Fibroblast of pulmonary artery (primary cell): ENCODE measurements at regions not wholly inside any gene's neighbourhood (a gene's known extent, or its start where the extent isn't known, plus 50 kb on each side); places are given as distances from the start of the nearest gene placed in this dataset.

Experiments used
- DNase-seq: peaks from one replicate; pipeline ENCODE4 v3.0.0-alpha.2; 2010; ENCODE audit warnings: low read depth
- H3K4me3 ChIP-seq: replicated peaks from 2 replicates; pipeline ENCODE4 v1.5.1; 2011; ENCODE audit warnings: low read depth, mild to moderate bottlenecking, control low read depth, low read length, moderate library complexity
- TF ChIP-seq, protein P1 (sequence below): IDR thresholded peaks from 2 replicates; pipeline ENCODE4 v1.5.1; 2011; ENCODE audit warnings: mild to moderate bottlenecking, control low read depth, low read length, inconsistent platforms; ENCODE audit errors: missing control alignments

DNA sequence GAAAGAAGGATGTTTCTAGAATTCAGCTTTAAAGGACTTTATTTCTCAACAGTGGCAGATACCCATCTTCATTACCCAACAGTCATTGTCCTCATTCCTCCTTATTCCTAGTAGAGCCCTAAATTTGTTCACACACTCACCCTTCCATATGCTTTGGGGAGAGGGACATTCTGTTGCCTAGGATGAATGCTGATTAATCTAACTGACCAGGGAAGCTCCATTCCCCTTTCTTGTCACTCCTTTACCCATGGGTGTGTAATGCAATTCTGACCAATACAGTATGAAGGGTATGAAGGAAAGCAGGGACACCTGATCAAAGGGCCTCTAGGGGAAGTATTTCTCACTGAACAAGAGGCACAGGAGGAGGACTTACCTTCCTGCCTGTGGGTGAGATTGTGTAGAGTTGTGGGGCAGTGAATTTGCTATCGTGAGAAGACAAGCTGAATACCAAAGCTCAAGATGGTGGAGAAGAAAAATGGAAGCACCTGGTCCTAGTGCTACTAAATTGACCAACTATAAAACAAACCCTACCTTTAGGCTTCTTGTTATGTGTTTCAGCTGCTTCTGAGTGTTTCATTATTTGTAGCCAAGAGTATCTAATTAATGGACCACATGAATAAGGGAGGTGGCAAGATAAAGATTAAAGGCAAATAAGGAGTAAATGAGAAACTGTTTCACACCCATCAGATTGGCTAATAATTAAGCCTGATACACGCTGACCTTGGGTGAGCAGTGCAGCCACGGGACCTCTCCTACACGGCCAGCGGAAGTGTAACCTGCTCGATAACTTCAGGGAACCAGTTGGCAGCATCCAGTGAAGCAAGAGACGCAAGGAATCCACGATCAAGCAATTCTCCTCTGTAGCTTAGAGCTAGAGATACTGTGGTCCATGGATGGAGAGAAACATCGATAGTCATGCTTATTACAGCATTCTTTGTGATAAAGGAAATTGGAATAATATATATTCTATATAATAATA, 202.3 kb downstream of the MYCN start:
- no peak overlapping the region for H3K4me3 ChIP-seq
- DNase-seq = no peak
- TF ChIP-seq, protein P1, sequence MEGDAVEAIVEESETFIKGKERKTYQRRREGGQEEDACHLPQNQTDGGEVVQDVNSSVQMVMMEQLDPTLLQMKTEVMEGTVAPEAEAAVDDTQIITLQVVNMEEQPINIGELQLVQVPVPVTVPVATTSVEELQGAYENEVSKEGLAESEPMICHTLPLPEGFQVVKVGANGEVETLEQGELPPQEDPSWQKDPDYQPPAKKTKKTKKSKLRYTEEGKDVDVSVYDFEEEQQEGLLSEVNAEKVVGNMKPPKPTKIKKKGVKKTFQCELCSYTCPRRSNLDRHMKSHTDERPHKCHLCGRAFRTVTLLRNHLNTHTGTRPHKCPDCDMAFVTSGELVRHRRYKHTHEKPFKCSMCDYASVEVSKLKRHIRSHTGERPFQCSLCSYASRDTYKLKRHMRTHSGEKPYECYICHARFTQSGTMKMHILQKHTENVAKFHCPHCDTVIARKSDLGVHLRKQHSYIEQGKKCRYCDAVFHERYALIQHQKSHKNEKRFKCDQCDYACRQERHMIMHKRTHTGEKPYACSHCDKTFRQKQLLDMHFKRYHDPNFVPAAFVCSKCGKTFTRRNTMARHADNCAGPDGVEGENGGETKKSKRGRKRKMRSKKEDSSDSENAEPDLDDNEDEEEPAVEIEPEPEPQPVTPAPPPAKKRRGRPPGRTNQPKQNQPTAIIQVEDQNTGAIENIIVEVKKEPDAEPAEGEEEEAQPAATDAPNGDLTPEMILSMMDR = no peak

DNA sequence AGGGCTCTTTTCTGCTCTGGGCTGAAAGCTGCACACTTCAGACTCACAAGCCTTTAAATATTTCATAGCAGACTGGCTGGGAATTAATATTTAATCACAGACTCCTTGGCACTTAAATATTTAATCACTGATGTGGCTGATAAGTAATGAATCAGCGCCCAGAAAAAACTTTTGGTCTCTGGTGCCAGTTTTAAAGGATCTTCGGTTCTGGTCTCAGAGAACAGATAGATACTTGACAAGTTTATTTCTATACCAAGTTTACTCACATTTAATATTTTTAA, 201.2 kb downstream of the MYCN start:
- H3K4me3 ChIP-seq = no peak overlapping the region
- no peak for DNase-seq
- TF ChIP-seq, protein P1 = no peak

DNA sequence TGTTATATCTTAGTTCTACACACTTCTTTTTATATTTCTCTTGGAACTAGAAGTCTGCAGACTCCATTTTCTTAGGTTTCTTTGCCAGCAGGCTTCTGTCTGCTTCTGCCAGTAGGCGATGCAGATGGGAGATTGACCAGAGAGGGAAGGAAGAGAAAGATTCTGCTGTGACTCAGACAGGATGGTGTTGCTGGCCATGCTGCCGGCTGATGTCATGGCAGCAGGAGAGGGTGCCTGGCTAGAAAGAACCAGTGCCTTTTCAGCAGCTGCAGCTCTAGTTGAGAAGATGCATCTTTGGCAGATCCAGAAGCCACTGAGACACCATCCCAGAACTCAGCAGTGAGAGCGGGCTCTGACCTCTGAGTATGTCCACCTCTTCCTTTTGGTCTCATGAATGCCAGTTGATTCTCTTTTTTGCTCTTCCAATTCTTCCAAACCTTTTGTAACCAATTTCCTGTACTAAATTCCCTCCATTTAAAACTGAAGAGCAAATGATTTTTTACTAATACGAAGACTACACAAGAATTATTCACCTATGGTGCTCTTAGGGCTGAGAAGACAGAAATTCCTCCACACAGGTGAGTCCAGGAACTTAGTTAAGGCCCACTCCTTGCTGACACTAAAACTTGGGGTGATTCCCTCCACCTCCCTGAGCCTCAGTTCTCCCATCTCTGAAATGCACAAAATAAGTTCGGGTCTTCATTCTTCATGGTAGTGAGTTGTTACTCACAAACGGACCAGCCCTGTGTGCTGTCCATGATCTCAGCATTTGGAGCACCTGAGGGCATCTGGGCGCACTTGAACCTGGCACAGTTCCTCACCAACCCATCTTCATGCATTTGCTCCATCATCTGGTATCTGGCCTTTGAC, 200.7 kb downstream of the MYCN start:
- DNase-seq = no peak
- H3K4me3 ChIP-seq = no peak overlapping the region
- TF ChIP-seq, protein P1 = no peak

DNA sequence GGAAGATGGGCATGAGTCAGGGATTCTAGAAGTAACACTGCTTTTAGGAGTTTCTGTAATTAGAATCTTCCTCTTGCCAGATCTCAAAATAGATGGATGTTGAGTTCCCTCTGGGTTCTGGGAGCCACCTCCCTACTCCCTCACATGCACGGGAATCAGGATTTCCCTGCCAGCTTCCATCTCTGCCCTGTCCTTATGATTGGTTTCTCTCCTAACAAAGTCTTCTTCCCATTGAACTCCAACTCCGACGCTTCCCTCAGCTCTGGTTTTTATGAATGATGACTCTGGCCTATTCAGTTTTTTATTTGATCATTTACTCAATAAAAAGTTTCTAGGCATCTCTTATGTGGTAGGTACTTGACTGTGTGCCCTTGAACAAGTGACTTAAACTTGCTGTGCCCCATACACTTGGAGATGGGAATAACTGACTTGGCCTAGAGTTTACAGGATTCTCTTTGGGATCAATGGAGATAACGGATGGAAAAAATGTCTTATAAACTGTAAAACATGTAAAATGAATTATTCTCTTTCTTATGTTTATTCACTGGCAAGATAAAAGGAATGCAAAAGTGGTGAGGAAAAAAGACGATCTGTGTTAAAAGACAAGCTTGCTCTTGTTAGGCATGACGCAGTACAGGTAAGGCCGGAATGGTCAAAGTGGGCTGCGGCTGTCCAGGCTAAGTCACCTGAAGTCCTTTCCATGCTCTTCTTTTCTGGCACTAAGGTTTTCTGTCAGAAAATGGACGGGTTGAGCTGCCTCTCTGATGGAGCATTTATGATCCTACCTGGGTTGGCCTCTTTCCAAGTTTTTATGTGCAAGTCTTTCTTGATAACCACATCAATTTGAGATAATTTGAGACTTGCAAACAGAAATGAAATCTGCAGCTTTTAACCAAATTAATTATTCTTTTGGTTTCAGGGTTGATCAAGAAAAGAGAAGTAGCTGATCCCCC, 199.6 kb downstream of the MYCN start:
- no peak overlapping the region for H3K4me3 ChIP-seq
- no peak for DNase-seq
- TF ChIP-seq, protein P1 = no peak

DNA sequence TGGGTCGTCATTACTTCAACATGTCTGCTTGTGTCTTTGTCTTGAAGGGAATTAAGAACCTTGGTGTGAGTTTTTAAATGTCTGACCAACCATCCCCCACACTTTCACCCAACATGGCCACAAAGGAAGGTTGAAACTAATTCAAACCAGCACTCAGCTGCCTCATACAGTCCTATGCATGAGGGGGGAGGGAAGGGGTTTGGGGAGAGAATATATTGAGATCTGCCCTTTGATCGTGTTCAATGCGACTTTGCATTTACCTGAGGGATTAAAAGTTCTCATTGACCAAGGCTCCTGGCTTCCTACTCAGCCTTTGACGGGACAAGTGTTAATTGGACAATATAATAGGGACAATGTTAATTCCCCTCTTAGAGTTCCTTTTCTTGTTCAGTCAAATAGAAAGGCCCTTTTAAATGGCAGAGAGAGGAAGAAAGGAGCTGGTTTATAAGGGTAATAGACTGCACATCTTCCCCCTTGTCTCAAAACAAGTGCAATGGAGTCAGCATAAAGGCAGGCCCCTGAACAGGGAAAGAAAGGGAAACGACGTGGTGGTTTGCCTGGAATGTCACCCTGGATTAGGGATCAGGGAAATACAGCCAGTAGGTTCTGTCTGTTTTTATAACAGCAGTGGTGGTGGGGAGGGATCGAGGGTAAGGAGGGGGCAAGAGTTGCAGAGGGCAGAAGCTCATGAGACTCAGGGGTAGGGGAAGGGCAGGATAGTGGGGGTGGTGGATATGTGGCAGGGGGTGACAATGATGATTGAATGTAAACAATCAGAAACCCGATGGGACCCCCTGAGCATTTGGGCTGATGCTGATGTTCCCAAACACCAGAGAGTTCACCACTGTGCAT, 198.7 kb downstream of the MYCN start:
- TF ChIP-seq, protein P1 = no peak
- H3K4me3 ChIP-seq = no peak overlapping the region
- no peak for DNase-seq
